GM23338 (cell line): ENCODE measurements at regions not wholly inside any gene's neighbourhood (a gene's known extent, or its start where the extent isn't known, plus 50 kb on each side); places are given as distances from the start of the nearest gene placed in this dataset.

Experiments used
- ATAC-seq: fragments of 200-7000 bp; cut with Tn5 transposase; 3 replicates; pipeline ENCODE4 v1.9.1; 2020
- DNase-seq: peaks from one replicate; pipeline ENCODE4 v3.0.0-alpha.2; 2015; ENCODE audit warnings: low spot score
- H2AFZ ChIP-seq: fragments of 200-600 bp; sonication (generic); 2 replicates; pipeline ENCODE4 v1.8.0; 2016; ENCODE audit warnings: antibody characterized with exemption, mild to moderate bottlenecking, moderate library complexity
- H3F3A ChIP-seq: fragments of 200-600 bp; sonication (generic); replicated peaks from 2 replicates; pipeline ENCODE4 v1.8.0; 2017; ENCODE audit warnings: antibody characterized with exemption, mixed run types, low read depth
- H3K27ac ChIP-seq: fragments of 200-600 bp; sonication (generic); 2 replicates; pipeline ENCODE4 v1.6.1; 2016; ENCODE audit warnings: low read depth
- H3K27me3 ChIP-seq: fragments of 200-600 bp; sonication (generic); 2 replicates; pipeline ENCODE4 v1.8.0; 2016; ENCODE audit warnings: mild to moderate bottlenecking, mixed run types, moderate library complexity; ENCODE audit not compliant: insufficient read depth
- H3K36me3 ChIP-seq: fragments of 200-600 bp; sonication (generic); 2 replicates; pipeline ENCODE4 v1.8.0; 2016; ENCODE audit warnings: mild to moderate bottlenecking; ENCODE audit not compliant: insufficient read depth
- H3K4me1 ChIP-seq: fragments of 200-600 bp; sonication (generic); 2 replicates; pipeline ENCODE4 v1.8.0; 2016; ENCODE audit warnings: mild to moderate bottlenecking, moderate library complexity; ENCODE audit not compliant: insufficient read depth
- H3K4me2 ChIP-seq: fragments of 200-600 bp; sonication (generic); 2 replicates; pipeline ENCODE4 v1.7.1; 2017; ENCODE audit warnings: mixed run types
- H3K4me3 ChIP-seq: fragments of 200-600 bp; sonication (generic); 2 replicates; pipeline ENCODE4 v1.6.1; 2016; ENCODE audit warnings: mixed run types
- H3K79me2 ChIP-seq: fragments of 200-600 bp; sonication (generic); replicated peaks from 2 replicates; pipeline ENCODE4 v1.8.0; 2017; ENCODE audit warnings: mild to moderate bottlenecking; ENCODE audit not compliant: insufficient read depth
- H3K9me2 ChIP-seq: fragments of 200-600 bp; sonication (generic); 2 replicates; pipeline ENCODE4 v1.8.0; 2017; ENCODE audit not compliant: insufficient read depth
- H4K20me1 ChIP-seq: fragments of 200-600 bp; sonication (generic); replicated peaks from 2 replicates; pipeline ENCODE4 v1.8.0; 2017; ENCODE audit warnings: mild to moderate bottlenecking; ENCODE audit not compliant: insufficient read depth
- H3K27ac Mint-ChIP-seq: 2 replicates; pipeline ENCODE4 v1.8.0; 2020; ENCODE audit warnings: inconsistent platforms, mild to moderate bottlenecking, moderate library complexity, mixed read lengths
- H3K27me3 Mint-ChIP-seq: 3 replicates; pipeline ENCODE4 v1.8.0; 2022; ENCODE audit warnings: low read depth, mild to moderate bottlenecking, moderate library complexity, mixed read lengths, inconsistent platforms; ENCODE audit not compliant: insufficient read depth, poor library complexity
- H3K36me3 Mint-ChIP-seq: 3 replicates; pipeline ENCODE4 v1.8.0; 2021; ENCODE audit warnings: low read depth, mild to moderate bottlenecking, inconsistent platforms, moderate library complexity, mixed read lengths
- H3K4me1 Mint-ChIP-seq: 3 replicates; pipeline ENCODE4 v1.8.0; 2020; ENCODE audit warnings: mild to moderate bottlenecking, inconsistent platforms, mixed read lengths
- H3K4me3 Mint-ChIP-seq: 3 replicates; pipeline ENCODE4 v1.8.0; 2021; ENCODE audit warnings: moderate library complexity, mild to moderate bottlenecking, inconsistent platforms, mixed read lengths
- H3K9me3 Mint-ChIP-seq: 3 replicates; pipeline ENCODE4 v1.8.0; 2020; ENCODE audit warnings: moderate library complexity, mild to moderate bottlenecking, inconsistent platforms, mixed read lengths
- CREB1 ChIP-seq: fragments of 250-450 bp; sonication (Bioruptor Pico); IDR thresholded peaks from 2 replicates; pipeline ENCODE4 v1.5.0; 2020; ENCODE audit warnings: low read depth, mild to moderate bottlenecking, moderate library complexity
- CTCF ChIP-seq, 2 experiments: fragments of 200-600 bp in 1 of 2; sonication (generic) in 1 of 2; conservative IDR thresholded peaks; 2 replicates each; pipeline versions ENCODE4 v1.5.1 to v1.6.1; 2016 to 2017; ENCODE audit warnings: antibody characterized with exemption in 2 of 2, low read depth in 2 of 2, mild to moderate bottlenecking in 2 of 2, moderate library complexity in 1 of 2
- ETS1 ChIP-seq: IDR thresholded peaks from 2 replicates; pipeline ENCODE4 v1.6.1; 2016; ENCODE audit warnings: antibody characterized with exemption
- EZH2 ChIP-seq: fragments of 200-600 bp; sonication (generic); IDR thresholded peaks from one replicate; pipeline ENCODE4 v1.8.0; 2017; ENCODE audit warnings: antibody characterized with exemption, mild to moderate bottlenecking, low read depth; ENCODE audit not compliant: unreplicated experiment
- EZH2phosphoT487 ChIP-seq: fragments of 200-600 bp; sonication (generic); IDR thresholded peaks from one replicate; pipeline ENCODE4 v1.8.1; 2018; ENCODE audit warnings: antibody characterized with exemption; ENCODE audit not compliant: unreplicated experiment
- JUNB ChIP-seq: IDR thresholded peaks from one replicate; pipeline ENCODE4 v1.6.1; 2016; ENCODE audit warnings: antibody characterized with exemption; ENCODE audit not compliant: unreplicated experiment
- NANOG ChIP-seq: IDR thresholded peaks from 2 replicates; pipeline ENCODE4 v1.6.1; 2016; ENCODE audit warnings: antibody characterized with exemption, borderline replicate concordance
- REST ChIP-seq: IDR thresholded peaks from one replicate; pipeline ENCODE4 v1.6.1; 2018; ENCODE audit warnings: antibody characterized with exemption; ENCODE audit not compliant: unreplicated experiment
- STAT1 ChIP-seq: IDR thresholded peaks from one replicate; pipeline ENCODE4 v1.6.1; 2016; ENCODE audit warnings: antibody characterized with exemption; ENCODE audit not compliant: unreplicated experiment
- ZNF331 ChIP-seq: fragments of 250-450 bp; sonication (Bioruptor Pico); IDR thresholded peaks from 2 replicates; pipeline ENCODE4 v1.5.0; 2020; ENCODE audit warnings: low read depth, mild to moderate bottlenecking, moderate library complexity

- no peak for TF ChIP-seq CTCF (conservative IDR thresholded peaks at IDR 0.05; ENCODE audit: low read depth in 2 of 2)
- no peak for TF ChIP-seq EZH2phosphoT487
- no peak for TF ChIP-seq REST
- TF ChIP-seq ETS1 = no peak
- TF ChIP-seq ZNF331 (CRISPR knock-in tag) = no peak
- no peak for TF ChIP-seq EZH2
- no peak for TF ChIP-seq JUNB
- no peak for TF ChIP-seq STAT1
- no peak for TF ChIP-seq NANOG
- TF ChIP-seq CREB1 (CRISPR knock-in tag) = no peak
These were observed 271.4 kb downstream of the DUSP6 start (continued) for GRCh38 chr12:89080793-89081465.

- Histone ChIP-seq H3K27me3 (no peaks in the 10 kb centered on the region), H3K36me3 (no peaks in the 10 kb centered on the region), H3K4me3 (no peak overlapping the region), H3K27ac (no peak overlapping the region), H3F3A (no peaks in the 10 kb centered on the region), H4K20me1 (no peaks in the 10 kb centered on the region), H3K9me2 (no peaks in the 10 kb centered on the region), H3K4me1 (peaks cover 38% of the 10 kb centered on the region), H2AFZ (no peak overlapping the region), H3K4me2 (no peak overlapping the region), H3K79me2 (no peaks in the 10 kb centered on the region)
- DNase-seq (no peak), ATAC-seq (no peak)
- Mint-ChIP-seq H3K4me1 (peaks cover 38% of the 10 kb centered on the region), H3K36me3 (no peaks in the 10 kb centered on the region), H3K27ac (no peak overlapping the region), H3K27me3 (no peaks in the 10 kb centered on the region), H3K4me3 (no peak overlapping the region), H3K9me3 (no peaks in the 10 kb centered on the region)
- no peak for TF ChIP-seq REST
- no peak for TF ChIP-seq EZH2phosphoT487
- TF ChIP-seq STAT1 = no peak
These were observed 276.3 kb downstream of the DUSP6 start for GRCh38 chr12:89075880-89076540.
